ENCODE measurements at regions not wholly inside any gene's neighbourhood (a gene's known extent, or its start where the extent isn't known, plus 50 kb on each side); places are given as distances from the start of the nearest gene placed in this dataset.

DNA sequence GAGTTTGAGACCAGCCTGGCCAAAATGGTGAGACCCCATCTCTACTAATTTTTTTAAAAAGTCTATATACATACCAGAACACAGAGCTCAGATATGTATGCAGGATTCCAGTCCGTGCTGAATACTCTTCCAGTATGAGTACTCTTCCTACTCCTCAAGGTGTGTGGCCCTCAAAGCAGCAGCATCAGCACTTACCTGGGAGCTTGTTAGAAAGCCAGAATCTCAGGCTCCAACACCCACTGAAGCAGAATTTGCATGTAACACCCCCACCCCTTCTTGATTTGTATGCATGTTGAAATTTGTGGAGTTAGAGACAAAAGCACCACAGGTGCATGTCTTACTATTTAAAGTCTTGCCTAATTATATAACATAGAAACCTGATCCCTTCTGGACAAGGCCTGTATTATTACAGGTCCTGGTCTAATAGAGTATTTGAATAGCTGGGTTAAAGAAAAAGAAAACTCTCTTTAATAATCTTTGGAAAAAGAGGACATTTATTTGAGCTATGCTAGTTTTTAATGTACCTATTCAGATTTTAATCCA is 50.3 kb upstream of the NFE2L2 start:
- DNase-seq (ENCODE audit: low read depth, low spot score): no peak
- in situ Hi-C loops (cut with HindIII; ENCODE audit: low pct_unique_long_range_greater_than_20kb, low sequenced_read_pairs): no loop called here

DNA sequence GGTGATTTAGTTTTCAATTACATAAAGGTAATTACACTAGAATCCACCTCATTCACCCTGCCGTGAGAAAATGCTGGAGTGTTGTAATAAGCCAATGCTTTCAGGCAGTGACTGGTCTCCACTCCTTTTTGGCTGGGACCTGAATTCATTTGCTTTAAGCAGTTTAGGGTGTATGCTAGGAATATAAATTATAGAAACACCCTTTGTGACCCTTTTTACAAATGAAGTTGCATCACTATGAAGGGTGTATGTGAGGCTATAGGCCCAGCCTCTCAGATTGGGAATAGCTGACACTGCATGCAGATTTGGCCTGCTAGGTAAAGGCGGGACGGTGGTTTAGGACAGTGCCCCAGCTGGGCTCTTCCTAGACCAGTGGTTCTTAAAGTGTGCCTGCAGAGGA is 50.8 kb upstream of the NFE2L2 start:
- in situ Hi-C loops (cut with HindIII; ENCODE audit: low pct_unique_long_range_greater_than_20kb, low sequenced_read_pairs): no loop called here
- DNase-seq (ENCODE audit: low read depth, low spot score): no peak

DNA sequence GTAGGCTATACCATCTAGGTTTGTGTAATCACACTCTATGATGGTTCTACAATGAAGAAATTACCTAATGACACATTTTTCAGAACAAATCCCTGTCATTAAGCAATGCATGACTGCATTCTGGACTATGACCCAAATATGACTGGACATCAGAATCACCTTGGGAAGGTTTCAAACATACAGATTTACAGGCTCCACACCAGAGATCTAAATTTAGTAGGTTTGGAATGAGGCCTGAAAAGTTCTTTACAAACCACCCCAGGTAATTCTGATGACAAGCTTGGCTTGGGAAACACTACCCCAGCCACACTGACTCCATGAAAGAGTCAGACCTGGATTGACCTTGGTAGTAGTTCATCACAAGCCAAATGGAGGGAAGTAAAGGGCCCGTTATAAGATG is 52.2 kb upstream of the NFE2L2 start:
- in situ Hi-C loops (cut with HindIII; ENCODE audit: low pct_unique_long_range_greater_than_20kb, low sequenced_read_pairs): no loop called here
- DNase-seq (ENCODE audit: low read depth, low spot score): no peak

DNA sequence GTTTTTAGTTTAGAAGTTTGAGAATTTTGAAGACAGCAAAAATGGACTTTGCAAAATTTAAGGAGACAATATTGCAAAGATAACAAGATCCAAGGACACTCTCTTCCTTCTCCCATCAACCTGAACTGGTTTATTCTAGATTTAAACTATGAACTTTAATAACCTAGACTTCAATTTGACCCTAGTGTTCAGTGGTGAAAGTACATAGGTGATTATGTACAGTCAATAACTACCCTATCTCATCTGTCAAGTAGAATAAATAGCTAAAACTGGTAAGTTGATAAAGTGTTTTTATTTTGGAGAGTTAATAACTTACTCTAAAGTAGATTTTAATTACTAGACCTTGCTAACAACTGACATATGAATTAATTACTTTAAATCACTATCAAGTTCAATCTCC is 52.9 kb upstream of the NFE2L2 start:
- in situ Hi-C loops (cut with HindIII; ENCODE audit: low pct_unique_long_range_greater_than_20kb, low sequenced_read_pairs): no loop called here
- no peak for DNase-seq (ENCODE audit: low read depth, low spot score)

DNA sequence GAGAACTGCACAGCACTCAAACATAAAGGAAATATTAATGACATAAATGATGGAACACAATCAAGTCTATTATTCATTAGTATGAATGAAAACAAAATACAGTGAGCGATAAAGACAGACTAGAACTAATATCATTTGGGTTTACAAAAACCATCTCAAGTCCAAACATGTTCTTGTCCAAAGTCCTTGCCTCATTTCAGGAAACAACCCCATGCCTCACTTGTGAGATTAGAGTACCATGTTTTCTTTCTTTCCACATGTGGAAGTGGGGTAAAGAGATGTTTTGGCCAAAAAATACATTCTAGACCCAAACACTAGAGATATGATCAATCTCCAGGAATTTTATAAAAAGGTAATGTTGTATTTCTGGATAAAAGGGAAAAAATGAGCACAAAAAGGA is 53.3 kb upstream of the NFE2L2 start:
- DNase-seq (ENCODE audit: low read depth, low spot score): no peak
- in situ Hi-C loops (cut with HindIII; ENCODE audit: low pct_unique_long_range_greater_than_20kb, low sequenced_read_pairs): no loop called here

DNA sequence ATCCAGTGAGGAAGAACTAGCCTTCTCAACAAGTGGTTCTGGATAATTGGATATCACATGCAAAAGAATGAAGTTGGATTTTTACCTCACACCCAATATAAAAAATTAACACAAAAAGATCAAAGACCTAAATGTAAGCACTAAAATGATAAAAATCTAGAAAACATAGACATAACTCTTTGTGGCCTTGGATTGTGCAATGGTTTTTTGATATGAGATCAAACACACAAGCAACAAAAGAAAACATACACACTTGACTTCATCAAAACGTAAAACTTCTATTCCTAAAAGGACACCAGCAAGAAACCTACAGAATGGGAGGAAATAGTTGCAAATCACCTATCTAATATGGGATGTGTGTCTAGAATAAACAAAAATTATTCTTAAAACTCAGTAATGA is 54.1 kb upstream of the NFE2L2 start:
- in situ Hi-C loops (cut with HindIII; ENCODE audit: low pct_unique_long_range_greater_than_20kb, low sequenced_read_pairs): no loop called here
- no peak for DNase-seq (ENCODE audit: low read depth, low spot score)

DNA sequence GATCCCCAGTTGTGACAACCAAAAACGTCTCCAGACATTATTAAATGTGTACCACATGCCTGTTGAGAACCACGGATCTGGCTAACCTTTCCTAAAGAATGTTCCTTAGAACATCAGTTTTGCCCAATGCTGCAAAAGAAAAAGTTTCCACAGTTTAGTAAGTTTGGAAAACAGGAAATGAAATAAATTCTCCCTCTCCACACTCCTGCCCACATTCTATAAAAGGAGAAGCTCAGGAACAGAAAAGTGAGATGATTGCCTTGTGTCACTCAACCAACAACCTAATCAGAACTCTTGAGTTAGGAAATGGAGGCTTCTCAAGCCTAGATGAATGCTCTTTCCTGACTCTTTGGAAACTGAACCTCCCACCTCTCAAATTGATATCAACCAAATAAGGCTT is 56.1 kb upstream of the NFE2L2 start:
- in situ Hi-C loops (cut with HindIII; ENCODE audit: low pct_unique_long_range_greater_than_20kb, low sequenced_read_pairs): no loop called here
- no peak for DNase-seq (ENCODE audit: low read depth, low spot score)

DNA sequence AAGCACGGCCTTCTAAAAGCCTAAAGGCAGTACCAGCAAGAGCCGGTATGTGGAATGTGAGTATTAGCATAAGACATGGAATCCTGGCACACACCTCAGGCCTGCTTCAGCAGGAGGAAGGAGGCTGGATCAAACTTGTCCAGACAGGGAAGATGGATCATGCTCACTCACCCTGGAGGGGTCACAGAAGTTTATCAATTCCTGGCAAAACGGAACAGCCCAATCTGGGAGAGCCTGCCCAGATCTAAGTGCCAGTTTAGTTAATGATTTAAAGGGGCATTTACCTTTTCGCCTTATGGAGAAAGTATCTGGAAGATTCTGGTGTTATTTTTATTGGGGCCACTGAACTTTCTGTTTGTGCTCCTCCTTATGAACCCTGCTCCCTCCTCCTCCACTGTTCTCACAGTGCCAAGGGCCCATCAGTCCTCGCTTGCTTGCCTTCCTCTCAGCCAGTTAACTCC is 58.3 kb upstream of the NFE2L2 start:
- DNase-seq (ENCODE audit: low read depth, low spot score): no peak
- in situ Hi-C loops (cut with HindIII; ENCODE audit: low pct_unique_long_range_greater_than_20kb, low sequenced_read_pairs): no loop called here

DNA sequence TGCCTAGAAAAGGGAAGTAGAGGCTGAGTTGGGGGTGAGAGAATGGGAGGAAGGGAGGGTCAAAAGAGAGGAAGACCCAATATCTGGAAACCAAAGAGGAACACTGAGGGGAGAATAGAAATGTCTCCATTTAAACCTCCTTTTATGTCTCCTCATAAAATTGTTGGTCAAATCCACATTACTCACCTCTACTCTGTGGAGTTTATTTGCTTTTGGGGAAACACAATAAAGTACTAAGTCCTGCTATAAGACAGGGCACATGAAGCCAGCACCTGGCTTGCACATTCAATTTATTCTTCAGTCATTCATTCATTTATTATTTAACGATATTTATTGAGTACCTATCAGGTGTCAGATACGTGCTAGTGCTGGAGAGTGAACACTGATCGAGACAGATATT is 60.3 kb upstream of the NFE2L2 start:
- in situ Hi-C loops (cut with HindIII; ENCODE audit: low pct_unique_long_range_greater_than_20kb, low sequenced_read_pairs): no loop called here
- DNase-seq (ENCODE audit: low read depth, low spot score): no peak

DNA sequence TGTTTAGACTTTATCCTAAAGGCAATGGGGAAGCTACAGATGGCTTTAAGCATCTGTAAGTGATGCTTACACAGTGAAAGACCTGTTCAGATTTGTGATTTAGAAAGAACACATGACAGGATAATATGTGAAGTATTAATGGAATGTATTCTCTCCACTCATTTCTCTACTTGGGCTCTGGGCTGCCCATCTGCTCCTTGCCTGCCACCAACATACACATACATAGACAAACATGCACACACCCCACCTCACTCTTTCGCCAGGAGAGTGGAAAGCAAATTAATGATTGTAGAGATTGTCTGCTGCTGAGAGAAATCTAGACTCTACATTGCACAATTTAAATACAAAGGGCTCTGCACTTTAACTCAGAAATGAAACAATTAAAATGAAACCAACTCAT is 61.0 kb upstream of the NFE2L2 start:
- in situ Hi-C loops (cut with HindIII; ENCODE audit: low pct_unique_long_range_greater_than_20kb, low sequenced_read_pairs): no loop called here
- no peak for DNase-seq (ENCODE audit: low read depth, low spot score)

DNA sequence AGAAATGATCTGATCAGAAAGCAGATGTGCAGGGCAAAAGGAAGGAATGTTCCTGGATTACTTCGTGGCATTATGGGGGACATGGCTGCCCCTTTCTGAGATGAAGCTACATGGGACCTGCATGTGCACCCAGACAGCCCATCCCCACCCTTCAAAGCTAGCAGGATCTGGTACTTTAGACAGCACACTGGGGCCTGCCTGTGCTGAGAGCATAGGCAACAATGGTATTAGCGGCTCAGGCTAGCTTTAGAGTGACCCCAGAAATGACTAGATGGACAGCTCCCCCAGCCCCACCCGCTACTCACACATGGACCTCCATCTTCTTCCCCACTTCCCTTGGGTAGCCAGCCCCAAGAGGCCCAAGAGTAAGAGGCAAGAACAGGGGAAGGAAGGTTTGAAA is 61.5 kb upstream of the NFE2L2 start:
- in situ Hi-C loops (cut with HindIII; ENCODE audit: low pct_unique_long_range_greater_than_20kb, low sequenced_read_pairs): no loop called here
- no peak for DNase-seq (ENCODE audit: low read depth, low spot score)

DNA sequence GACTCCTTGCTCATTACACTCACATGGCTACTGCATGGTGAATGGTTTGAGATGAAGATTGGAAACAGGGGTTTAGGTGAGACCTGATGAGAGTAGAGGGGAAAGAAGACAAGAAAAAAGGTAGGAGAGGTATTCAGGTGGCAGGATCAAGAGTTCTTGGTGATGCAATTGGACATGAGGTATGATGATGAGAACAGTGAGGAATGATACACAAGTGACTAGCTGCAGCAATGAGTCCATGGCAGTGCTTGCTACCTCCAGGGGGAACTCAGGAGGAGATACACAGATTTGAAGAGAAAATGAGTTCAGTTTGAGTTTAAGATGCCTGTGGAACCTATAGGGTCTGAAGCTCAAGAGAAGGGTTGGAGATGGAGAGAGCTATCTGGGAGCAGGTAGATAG is 62.1 kb upstream of the NFE2L2 start:
- in situ Hi-C loops (cut with HindIII; ENCODE audit: low pct_unique_long_range_greater_than_20kb, low sequenced_read_pairs): no loop called here

DNA sequence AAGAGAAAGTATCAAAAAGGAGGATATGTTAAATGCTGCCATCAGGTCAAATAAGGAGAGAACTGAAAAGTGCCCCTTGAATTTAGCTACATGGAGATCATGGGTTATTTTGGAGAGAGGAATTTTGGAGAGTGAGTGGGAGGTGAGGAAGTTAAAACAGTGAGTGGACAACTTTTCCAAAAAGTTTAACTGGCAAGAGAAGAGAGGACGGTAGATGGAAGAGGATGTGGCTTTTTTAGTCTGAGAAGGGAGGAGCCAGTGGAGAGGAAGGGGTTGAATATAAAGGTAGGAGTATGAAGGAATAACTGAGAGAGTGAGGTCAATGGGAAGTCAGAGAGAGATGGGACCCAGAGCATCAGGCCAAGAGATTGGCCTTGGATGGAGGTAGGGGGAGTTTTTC is 62.5 kb upstream of the NFE2L2 start:
- no peak for DNase-seq (ENCODE audit: low read depth, low spot score)
- in situ Hi-C loops (cut with HindIII; ENCODE audit: low pct_unique_long_range_greater_than_20kb, low sequenced_read_pairs): no loop called here

More for the DNA sequence above, 62.1 kb upstream of the NFE2L2 start:
- no peak for DNase-seq (ENCODE audit: low read depth, low spot score)

DNA sequence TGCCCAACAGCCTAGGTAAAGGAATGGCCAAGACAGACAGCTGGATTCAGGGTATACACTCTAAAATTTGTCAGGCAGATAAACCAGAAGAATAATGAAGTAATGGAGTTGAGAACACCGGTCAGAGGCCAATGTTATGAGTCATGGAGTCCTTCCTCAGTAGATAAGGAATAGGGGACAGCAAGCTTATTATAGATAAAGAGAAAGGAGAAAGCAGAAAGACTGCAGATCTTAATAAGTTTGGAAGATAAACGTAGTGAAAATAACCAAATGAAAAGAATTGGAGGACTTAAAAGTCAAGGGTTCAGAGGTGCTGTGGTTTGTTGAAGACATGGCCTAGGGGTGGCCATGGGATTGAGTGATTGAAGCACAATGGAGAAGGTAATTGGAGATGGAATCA is 63.5 kb upstream of the NFE2L2 start:
- in situ Hi-C loops (cut with HindIII; ENCODE audit: low pct_unique_long_range_greater_than_20kb, low sequenced_read_pairs): no loop called here

DNA sequence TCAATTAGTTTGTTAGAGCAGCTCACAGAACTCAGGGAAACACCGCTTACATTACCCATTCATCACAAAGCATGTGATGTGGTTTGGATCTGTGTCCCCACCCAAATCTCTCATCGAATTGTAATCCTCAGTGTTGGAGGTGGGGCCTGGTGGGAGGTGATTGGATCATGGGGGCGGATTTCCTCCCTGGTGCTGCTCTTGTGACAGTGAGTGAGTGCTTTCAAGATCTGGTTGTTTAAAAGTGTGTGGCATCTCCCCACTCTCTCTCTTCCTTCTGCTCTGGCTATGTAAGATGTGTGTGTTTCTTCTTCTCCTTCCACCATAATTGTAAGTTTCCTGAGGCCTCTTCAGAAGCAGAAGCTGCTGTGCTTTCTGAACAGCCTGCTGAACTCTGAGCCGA is 63.5 kb upstream of the AGPS start:
- in situ Hi-C loops (cut with HindIII; ENCODE audit: low pct_unique_long_range_greater_than_20kb, low sequenced_read_pairs): no loop called here

More for the DNA sequence above, 63.5 kb upstream of the NFE2L2 start:
- no peak for DNase-seq (ENCODE audit: low read depth, low spot score)

DNA sequence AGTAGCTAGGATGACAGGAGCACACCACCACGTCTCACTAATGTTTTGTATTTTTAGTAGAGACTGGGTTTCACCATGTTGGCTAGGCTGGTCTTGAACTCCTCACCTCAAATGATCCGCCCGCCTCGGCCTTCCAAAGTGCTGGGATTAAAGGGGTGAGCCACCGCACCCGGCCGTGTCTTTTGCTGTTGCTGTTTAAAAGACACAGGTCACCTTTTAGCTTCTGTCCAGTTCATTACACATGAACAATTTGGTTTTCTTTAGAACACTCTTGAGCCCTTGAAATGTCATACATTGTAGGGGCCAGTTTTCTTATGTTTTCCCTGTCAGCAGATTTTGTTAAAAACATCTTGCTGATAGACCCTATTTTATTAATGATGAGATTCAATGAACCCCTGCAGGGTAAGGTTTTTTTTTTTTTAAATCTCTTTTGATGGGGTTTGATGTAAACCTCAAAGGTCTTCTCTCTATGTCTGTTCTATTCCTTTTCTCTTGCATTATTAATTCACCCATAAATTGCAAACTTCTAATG is 61.0 kb upstream of the AGPS start:
- in situ Hi-C loops (cut with HindIII; ENCODE audit: low pct_unique_long_range_greater_than_20kb, low sequenced_read_pairs): no loop called here
- DNase-seq (ENCODE audit: low read depth, low spot score): no peak

More for the DNA sequence above, 63.5 kb upstream of the AGPS start:
- DNase-seq (ENCODE audit: low read depth, low spot score): peak; percentile 15

DNA sequence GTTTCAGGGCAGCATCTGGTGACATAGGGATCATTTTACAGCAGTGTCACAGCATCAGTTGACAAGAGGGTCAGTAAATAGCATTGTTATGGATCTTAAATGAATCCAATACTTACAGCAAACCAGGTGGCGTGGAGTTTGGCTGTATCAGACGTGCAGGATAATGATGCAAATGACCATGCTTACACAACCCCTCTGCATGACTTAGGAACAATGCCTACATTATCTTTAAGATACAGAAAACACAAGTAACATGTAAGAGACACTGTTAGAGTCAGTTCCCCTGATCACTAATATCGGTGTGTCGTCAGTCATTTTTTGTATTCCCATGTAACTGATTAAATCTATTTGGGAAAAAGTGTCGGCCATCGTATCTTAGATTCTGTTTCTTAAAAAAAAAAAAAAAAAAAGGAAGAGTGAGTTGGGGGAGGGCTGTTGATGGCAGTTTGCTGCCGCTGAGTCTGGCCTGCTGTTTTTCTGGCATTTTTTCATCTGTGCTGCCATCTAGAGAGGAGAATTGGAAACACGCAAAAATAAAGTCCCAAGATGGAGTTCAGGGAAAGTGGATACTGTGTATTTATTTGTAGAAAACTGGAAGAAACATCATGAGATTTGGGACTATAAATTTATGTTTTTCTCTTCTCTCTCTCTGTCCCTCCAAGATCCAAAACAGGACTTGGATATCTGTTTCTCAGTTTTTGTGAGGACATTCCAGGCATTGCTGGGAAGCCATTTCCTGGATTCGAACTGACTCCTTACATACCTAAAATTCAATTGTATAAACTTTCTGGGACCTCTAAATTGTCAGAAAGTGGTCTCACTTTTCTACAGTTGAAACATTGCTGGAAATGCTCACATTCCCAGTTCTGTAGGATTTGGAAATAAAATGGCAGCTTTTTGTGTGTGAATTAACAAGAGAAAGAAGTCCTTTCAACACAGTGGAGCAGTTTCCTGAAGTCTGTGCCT is 60.3 kb upstream of the AGPS start:
- peak; percentile 87 for DNase-seq (ENCODE audit: low read depth, low spot score)
- in situ Hi-C loops (cut with HindIII; ENCODE audit: low pct_unique_long_range_greater_than_20kb, low sequenced_read_pairs): no loop called here

DNA sequence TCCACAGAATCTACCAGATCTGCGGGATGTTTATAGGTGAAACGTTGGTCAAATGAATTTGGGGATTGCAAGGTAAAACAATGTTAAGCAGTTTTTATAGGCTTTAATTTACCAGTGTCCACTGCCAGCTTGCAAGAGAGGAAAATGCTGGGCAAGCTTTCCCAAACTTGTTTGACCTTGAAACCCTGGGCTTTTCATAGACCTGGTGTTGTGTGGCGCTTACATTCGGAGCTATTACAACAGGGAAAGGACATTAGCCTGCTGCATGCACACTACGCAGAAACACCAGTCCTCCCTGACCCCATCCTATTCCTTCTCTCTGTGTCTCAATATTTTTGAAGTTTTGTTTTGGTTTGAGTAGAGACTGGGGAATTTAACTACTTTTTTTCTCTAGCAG is 59.6 kb upstream of the AGPS start:
- in situ Hi-C loops (cut with HindIII; ENCODE audit: low pct_unique_long_range_greater_than_20kb, low sequenced_read_pairs): no loop called here
- DNase-seq (ENCODE audit: low read depth, low spot score): peak; percentile 37
